AG04450 (cell line): ENCODE measurements at regions not wholly inside any gene's neighbourhood (a gene's known extent, or its start where the extent isn't known, plus 50 kb on each side); places are given as distances from the start of the nearest gene placed in this dataset.

Experiments
- CTCF ChIA-PET: fragments of 300-600, 350-600 bp; formaldehyde crosslinking; extraction: SDS; loops from one replicate; lab custom pipeline; 2022; ENCODE audit warnings: antibody characterized with exemption, inconsistent platforms; lab: Charles Lee
- POLR2A ChIA-PET: fragments of 350-600 bp; formaldehyde crosslinking; extraction: SDS; loops from one replicate; lab custom pipeline; 2021; ENCODE audit warnings: antibody characterized with exemption, inconsistent platforms; lab: Yijun Ruan, JAX
- DNase-seq: peaks from one replicate; pipeline ENCODE4 v3.0.0-alpha.2; 2011; ENCODE audit warnings: low read depth, low spot score
- H3K27ac ChIP-seq: one replicate; pipeline ENCODE4 v1.5.1; 2012; ENCODE audit warnings: low read depth, low read length, control low read depth
- H3K27me3 ChIP-seq: one replicate; pipeline ENCODE4 v1.6.0; 2012; ENCODE audit warnings: low read length; ENCODE audit not compliant: control insufficient read depth, insufficient read depth
- H3K4me3 ChIP-seq: 2 replicates; pipeline ENCODE4 v1.5.1; 2011; ENCODE audit warnings: mild to moderate bottlenecking, low read depth, low read length, control low read depth
- H3K9me3 ChIP-seq: 2 replicates; pipeline ENCODE4 v1.5.1; 2012; ENCODE audit warnings: low read length; ENCODE audit not compliant: control insufficient read depth, insufficient read depth
- TF ChIP-seq, protein P1 (sequence below): IDR thresholded peaks from 2 replicates; pipeline ENCODE4 v1.5.1; 2011; ENCODE audit warnings: low read depth, low read length, control low read depth, inconsistent platforms

DNA sequence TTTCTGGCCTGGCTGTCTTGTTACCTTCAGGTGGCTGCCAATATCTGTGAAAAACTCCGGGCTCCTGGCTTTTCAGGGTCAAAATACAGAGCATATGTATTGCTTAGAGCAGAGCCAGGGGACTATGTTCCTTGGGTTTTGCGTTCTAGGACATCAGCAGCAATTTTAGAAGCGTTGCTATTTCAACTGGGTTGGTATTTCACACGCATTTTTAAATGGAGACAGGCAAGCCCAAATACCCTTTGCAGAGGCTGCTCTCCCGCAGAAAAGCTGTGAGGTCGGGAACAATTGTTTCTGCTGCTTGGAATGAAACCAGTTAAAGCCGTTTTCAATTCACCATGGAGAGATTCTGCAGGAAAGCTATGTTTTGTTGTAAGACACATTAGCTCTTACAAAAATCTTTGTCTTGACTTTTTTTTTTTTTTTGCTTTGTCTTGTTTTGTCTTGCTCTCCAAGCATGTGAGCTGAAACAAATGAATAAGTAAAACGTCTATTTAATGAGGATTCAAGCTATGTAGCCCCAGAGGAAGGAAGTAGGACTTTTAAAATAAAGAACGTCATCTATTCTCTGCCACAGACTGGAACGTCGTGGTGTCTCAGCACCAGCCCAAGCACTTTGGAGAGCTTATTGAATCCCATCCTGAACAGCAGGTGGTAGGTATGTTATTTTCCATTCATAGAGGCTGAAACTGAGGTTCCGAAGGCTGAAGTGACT is 181.0 kb upstream of the TBX3 start:
- TF ChIP-seq, protein P1, sequence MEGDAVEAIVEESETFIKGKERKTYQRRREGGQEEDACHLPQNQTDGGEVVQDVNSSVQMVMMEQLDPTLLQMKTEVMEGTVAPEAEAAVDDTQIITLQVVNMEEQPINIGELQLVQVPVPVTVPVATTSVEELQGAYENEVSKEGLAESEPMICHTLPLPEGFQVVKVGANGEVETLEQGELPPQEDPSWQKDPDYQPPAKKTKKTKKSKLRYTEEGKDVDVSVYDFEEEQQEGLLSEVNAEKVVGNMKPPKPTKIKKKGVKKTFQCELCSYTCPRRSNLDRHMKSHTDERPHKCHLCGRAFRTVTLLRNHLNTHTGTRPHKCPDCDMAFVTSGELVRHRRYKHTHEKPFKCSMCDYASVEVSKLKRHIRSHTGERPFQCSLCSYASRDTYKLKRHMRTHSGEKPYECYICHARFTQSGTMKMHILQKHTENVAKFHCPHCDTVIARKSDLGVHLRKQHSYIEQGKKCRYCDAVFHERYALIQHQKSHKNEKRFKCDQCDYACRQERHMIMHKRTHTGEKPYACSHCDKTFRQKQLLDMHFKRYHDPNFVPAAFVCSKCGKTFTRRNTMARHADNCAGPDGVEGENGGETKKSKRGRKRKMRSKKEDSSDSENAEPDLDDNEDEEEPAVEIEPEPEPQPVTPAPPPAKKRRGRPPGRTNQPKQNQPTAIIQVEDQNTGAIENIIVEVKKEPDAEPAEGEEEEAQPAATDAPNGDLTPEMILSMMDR: no peak
- Histone ChIP-seq H3K27ac (no peak overlapping the region), H3K4me3 (no peak overlapping the region), H3K9me3 (peaks cover 3% of the 10 kb centered on the region; the same call in 1 of the 2 replicates), H3K27me3 (no peaks in the 10 kb centered on the region)
- DNase-seq: no peak
- POLR2A ChIA-PET: interaction anchor here (0.6 to 0.9 kb wide), 2 partner anchors 181 to 445 kb away, joined by 3 to 4 read pairs; partner anchors contain the start of gene TBX3
- CTCF ChIA-PET: interaction anchor here (0.6 to 1.5 kb wide), 4 partner anchors 94 to 593 kb away, joined by 3 to 4 read pairs (median 3); partner anchors contain the start of gene TBX3

DNA sequence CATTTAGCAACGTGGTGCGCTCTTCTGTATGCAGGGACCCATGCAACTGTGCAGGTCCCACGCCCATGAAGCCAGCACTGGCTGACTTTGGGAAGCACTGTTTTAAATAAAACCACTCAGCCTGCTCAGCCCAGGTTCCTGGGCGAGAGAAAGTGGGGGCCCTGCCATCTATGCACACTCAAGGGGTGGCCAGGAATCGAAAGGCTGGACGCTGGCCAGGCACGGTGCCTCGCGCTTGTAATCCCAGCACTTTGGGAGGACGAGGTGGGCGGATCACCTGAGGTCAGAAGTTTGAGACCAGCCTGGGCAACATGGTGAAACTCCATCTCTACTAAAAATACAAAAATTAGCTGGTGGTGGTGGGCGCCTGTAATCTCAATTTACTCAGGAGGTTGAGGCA is 179.9 kb upstream of the TBX3 start:
- H3K9me3 ChIP-seq: peaks cover 3% of the 10 kb centered on the region; the same call in 1 of the 2 replicates
- POLR2A ChIA-PET: no interaction called here
- H3K27ac ChIP-seq: no peak overlapping the region
- H3K4me3 ChIP-seq: no peak overlapping the region
- DNase-seq: no peak
- H3K27me3 ChIP-seq: no peaks in the 10 kb centered on the region
- TF ChIP-seq, protein P1: no peak
- CTCF ChIA-PET: no interaction called here

DNA sequence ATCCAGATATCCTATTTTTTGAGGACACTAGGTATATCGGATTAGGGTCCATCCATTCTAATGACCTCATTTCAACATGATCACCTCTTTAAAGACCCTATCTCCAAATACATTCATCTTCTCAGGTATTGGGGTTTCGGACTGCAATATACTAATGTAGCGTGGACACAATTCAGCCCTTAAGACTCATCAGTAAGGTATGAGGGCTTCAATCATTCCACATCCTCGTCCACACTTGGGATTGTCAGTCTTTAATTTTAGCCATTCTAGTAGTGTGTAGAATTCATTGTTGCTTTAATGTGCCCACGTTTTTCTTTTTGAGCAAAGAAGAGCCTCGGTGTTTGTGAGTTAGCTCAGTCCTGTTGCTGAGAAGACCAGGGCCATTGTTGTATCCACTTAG is 177.0 kb upstream of the TBX3 start:
- no peak for DNase-seq
- CTCF ChIA-PET: no interaction called here
- TF ChIP-seq, protein P1: no peak

DNA sequence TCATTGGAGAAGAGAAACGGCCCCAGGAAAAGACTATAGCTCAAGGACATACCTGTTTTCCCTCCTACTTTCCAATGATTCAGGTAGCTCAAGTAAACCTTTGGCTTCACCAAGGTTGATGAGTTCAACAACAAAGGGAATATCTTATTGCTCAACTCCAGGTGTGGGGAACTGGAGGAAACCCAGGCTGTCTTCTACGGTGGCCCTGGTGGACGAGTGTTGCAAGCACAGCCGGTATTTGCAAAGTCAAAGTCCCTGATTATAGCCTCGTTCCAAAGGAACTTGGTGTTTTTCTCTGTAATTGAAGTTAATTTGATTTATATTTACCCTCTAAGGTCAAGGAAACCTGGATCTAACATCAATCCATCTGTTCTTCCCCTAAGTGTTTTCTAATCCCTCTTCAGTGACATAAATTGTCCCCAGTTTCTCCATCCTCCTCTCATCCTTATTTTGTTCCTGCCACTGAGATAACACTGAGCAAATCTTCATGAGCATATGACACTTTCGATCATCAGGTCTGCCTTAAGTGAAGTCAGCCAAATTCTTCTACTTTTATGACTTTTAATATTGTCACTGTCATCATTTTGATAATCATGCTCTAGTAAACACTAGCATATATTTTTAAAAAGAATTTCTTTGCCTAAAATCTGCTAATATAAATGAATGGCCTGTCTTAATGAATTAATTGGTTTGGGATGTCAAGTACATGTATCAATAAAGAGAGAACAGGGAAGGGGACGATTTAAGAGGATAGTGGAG is 174.6 kb upstream of the TBX3 start:
- ChIA-PET POLR2A (no interaction called here), CTCF (no interaction called here)
- DNase-seq: no peak
- Histone ChIP-seq H3K9me3 (peaks cover 3% of the 10 kb centered on the region; the same call in 1 of the 2 replicates), H3K4me3 (no peak overlapping the region), H3K27ac (no peak overlapping the region), H3K27me3 (no peaks in the 10 kb centered on the region)
- TF ChIP-seq, protein P1: no peak

More for the DNA sequence above, 177.0 kb upstream of the TBX3 start:
- POLR2A ChIA-PET: no interaction called here
- no peak overlapping the region for H3K27ac ChIP-seq
- no peak overlapping the region for H3K4me3 ChIP-seq
- no peaks in the 10 kb centered on the region for H3K27me3 ChIP-seq
- peaks cover 3% of the 10 kb centered on the region; the same call in 1 of the 2 replicates for H3K9me3 ChIP-seq

DNA sequence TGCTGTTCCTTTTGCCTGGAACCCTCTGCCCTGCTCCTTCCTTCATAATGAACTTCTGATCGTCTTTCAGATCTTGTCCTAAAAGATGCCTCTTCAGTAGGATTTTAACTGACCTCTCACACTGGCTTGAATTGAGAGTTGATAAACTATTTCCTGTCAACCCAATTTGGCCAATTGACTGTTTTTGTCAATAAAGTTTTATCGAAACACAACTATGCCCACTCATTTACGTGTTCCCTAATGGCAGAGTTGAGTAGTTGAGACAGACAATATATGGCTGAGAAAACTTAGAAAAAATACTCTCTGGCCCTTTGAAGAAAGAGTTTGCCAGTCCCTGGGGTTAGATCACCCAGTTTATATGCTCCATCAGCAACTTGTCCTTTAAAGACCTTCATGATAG is 171.7 kb upstream of the TBX3 start:
- no peak overlapping the region for H3K4me3 ChIP-seq
- H3K27ac ChIP-seq: no peak overlapping the region
- no peaks in the 10 kb centered on the region for H3K27me3 ChIP-seq
- no peaks in the 10 kb centered on the region for H3K9me3 ChIP-seq
- ChIA-PET CTCF (no interaction called here), POLR2A (no interaction called here)
- TF ChIP-seq, protein P1: no peak
- no peak for DNase-seq
